Activated B cell treated with CpG ODN at 0.5 μM for 24 hours (primary cell): ENCODE measurements at regions not wholly inside any gene's neighbourhood (a gene's known extent, or its start where the extent isn't known, plus 50 kb on each side); places are given as distances from the start of the nearest gene placed in this dataset.
"Not testable (repeated sequence)": the region's sequence is repeated elsewhere in the genome, so short reads cannot be mapped to it uniquely, and the experiment has no call there.

Experiments
- ATAC-seq: fragments of 200-7000 bp; cut with Tn5 transposase; one replicate; pipeline ENCODE4 v1.10.0; 2021; ENCODE audit warnings: low read depth, mild to moderate bottlenecking, moderate library complexity
- CTCF ChIA-PET: fragments of 350-600 bp; sonication (Branson Sonifier 250); formaldehyde crosslinking; loops from one replicate; lab custom pipeline; 2021; ENCODE audit warnings: antibody characterized with exemption; lab: Charles Lee
- POLR2A ChIA-PET: fragments of 350-600 bp; sonication (Branson Sonifier 250); formaldehyde crosslinking; loops from one replicate; lab custom pipeline; 2021; ENCODE audit warnings: antibody characterized with exemption; lab: Charles Lee
- DNase-seq: peaks from one replicate; pipeline ENCODE4 v3.0.0; 2022
- H3K27ac Mint-ChIP-seq: one replicate; pipeline ENCODE4 v1.8.0; 2020; ENCODE audit warnings: mixed read lengths
- H3K27me3 Mint-ChIP-seq: one replicate; pipeline ENCODE4 v1.8.0; 2021; ENCODE audit warnings: mixed read lengths
- H3K36me3 Mint-ChIP-seq: one replicate; pipeline ENCODE4 v1.8.0; 2021; ENCODE audit warnings: low read depth, mixed read lengths
- H3K4me1 Mint-ChIP-seq: one replicate; pipeline ENCODE4 v1.8.0; 2021; ENCODE audit warnings: mixed read lengths
- H3K4me3 Mint-ChIP-seq: one replicate; pipeline ENCODE4 v1.8.0; 2020; ENCODE audit warnings: mild to moderate bottlenecking, mixed read lengths
- H3K9me3 Mint-ChIP-seq: one replicate; pipeline ENCODE4 v1.8.0; 2020; ENCODE audit warnings: mixed read lengths
- intact Hi-C: fragments of 100-400 bp; cut with micrococcal nuclease; formaldehyde crosslinking; loops from one replicate; pipeline ENCODE4 v1.15.1; 2024
- TF ChIP-seq, protein P1 (sequence below): fragments of 200-600 bp; IDR thresholded peaks from one replicate; pipeline ENCODE4 v1.8.0; 2022; ENCODE audit warnings: antibody characterized with exemption, mild to moderate bottlenecking

DNA sequence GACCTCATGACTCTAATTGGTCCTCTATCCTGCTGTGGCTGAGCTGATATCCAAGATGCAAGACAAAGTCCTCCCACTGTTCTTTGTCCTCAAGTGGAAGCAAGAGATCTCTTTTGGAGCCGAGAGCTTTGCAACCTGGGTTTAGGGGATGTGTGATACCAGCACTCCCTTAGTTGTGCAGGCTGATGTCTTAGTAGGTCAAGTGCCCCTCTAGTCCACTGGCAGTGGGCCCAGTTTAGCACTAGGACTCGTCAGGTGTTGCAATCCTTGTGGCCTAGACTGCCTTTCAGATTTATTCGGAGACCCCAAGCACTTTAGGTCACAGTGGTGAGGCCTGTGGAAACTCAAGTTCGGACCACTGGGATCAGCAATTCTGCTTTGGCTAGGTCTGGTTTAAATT, 64.0 kb downstream of the GPRASP3 start:
- ChIA-PET POLR2A (no interaction called here), CTCF (no interaction called here)
- no peak overlapping the region for H3K4me3 Mint-ChIP-seq
- no peak for DNase-seq
- H3K27ac Mint-ChIP-seq, result no peak overlapping the region
- intact Hi-C loops, result no loop called here
- TF ChIP-seq, protein P1, sequence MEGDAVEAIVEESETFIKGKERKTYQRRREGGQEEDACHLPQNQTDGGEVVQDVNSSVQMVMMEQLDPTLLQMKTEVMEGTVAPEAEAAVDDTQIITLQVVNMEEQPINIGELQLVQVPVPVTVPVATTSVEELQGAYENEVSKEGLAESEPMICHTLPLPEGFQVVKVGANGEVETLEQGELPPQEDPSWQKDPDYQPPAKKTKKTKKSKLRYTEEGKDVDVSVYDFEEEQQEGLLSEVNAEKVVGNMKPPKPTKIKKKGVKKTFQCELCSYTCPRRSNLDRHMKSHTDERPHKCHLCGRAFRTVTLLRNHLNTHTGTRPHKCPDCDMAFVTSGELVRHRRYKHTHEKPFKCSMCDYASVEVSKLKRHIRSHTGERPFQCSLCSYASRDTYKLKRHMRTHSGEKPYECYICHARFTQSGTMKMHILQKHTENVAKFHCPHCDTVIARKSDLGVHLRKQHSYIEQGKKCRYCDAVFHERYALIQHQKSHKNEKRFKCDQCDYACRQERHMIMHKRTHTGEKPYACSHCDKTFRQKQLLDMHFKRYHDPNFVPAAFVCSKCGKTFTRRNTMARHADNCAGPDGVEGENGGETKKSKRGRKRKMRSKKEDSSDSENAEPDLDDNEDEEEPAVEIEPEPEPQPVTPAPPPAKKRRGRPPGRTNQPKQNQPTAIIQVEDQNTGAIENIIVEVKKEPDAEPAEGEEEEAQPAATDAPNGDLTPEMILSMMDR, result no peak
- H3K36me3 Mint-ChIP-seq, result peaks cover 23% of the 10 kb centered on the region
- H3K9me3 Mint-ChIP-seq, result peaks cover 2% of the 10 kb centered on the region
- H3K4me1 Mint-ChIP-seq, result no peaks in the 10 kb centered on the region
- no peaks in the 10 kb centered on the region for H3K27me3 Mint-ChIP-seq
- ATAC-seq, result no peak

DNA sequence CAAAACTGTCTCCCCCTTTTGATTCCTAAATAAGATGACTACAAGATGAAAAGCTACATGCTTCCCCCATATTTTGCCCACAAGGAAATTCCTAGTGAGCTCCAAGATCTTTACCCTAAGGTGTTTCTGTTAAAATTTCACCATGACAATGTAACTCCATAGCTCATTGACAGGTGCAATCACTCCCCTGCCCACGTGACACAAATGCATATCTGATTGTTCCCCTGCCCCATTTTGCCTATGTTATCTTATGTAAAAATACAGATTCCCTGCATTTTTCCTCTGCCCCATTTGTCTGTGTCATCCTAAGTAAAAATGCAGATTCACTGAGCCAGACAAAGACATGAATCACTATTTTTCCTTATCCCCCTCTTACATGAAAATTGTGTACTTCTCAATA, 66.7 kb downstream of the GPRASP3 start:
- ATAC-seq, result no peak
- ChIA-PET POLR2A (no interaction called here), CTCF (no interaction called here)
- Mint-ChIP-seq H3K4me1 (no peaks in the 10 kb centered on the region), H3K27me3 (no peaks in the 10 kb centered on the region), H3K27ac (no peak overlapping the region), H3K4me3 (no peak overlapping the region), H3K36me3 (peaks cover 30% of the 10 kb centered on the region), H3K9me3 (peaks cover 2% of the 10 kb centered on the region)
- DNase-seq, result no peak
- TF ChIP-seq, protein P1, result no peak
- intact Hi-C loops, result no loop called here

DNA sequence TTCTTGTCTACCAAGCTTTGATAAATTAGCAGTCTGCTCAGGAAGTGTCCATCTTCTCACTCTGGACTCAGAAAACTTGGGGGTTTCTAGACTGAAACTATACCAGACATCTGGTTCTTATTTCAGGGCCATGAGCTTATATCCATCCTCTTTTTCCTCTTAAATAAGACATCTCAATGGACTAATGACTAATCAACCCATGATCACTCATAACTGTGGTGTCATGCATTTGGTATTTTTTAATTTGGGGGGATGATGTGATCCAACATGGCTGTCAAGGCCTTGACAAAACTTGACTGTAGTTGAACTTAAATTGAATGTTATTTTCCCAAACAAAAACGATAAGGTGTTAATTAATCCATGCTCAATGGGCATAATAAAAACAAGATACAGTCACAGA, 87.8 kb downstream of the GPRASP3 start:
- Mint-ChIP-seq H3K4me1 (no peaks in the 10 kb centered on the region), H3K9me3 (no peaks in the 10 kb centered on the region), H3K4me3 (no peak overlapping the region), H3K36me3 (peaks cover 2% of the 10 kb centered on the region), H3K27me3 (no peaks in the 10 kb centered on the region), H3K27ac (no peak overlapping the region)
- CTCF ChIA-PET, result no interaction called here
- intact Hi-C loops, result no loop called here
- TF ChIP-seq, protein P1, result no peak
- DNase-seq (no peak), ATAC-seq (no peak)
- POLR2A ChIA-PET, result no interaction called here

DNA sequence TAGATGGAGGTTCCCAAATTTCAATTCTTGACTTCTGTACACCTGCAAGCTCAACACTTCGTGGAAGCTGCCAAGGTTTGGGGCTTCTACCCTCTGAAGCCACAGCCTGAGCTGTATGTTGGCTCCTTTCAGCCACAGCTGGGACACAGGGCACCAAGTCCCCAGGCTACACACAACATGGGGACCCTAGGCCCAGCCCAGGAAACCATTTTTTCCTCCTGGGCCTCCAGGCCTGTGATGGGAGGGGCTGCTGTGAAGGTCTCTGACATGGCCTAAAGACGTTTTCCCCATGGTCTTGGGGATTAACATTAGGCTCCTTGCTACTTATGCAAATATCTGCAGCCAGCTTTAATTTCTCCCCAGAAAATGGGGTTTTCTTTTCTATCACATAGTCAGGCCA, 97.7 kb downstream of the GPRASP3 start:
- intact Hi-C loops, DNase-seq, H3K4me1 Mint-ChIP-seq, CTCF ChIA-PET, POLR2A ChIA-PET, H3K9me3 Mint-ChIP-seq, H3K4me3 Mint-ChIP-seq, ATAC-seq, H3K27me3 Mint-ChIP-seq, H3K27ac Mint-ChIP-seq: not testable (repeated sequence)
- peaks cover 43% of the 10 kb centered on the region for H3K36me3 Mint-ChIP-seq

DNA sequence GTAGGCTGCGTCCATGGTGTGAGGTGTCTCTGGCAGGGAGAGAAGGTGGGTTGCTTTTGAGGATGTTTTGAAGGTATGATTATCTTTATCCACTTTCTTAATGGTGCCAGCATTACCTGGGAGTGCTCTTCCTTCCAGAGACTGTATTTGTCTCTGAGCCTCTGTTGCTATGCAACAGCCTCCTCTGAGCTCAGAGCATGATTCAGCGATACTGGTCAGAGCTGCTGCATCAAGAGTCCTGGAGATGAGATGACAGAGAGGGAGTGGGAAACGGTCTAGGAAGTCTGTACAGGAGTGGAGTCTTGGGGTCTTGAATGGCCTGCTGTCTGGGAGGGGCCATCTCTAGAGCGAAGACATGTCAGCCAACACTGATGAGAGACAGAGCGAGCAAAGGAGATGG, 104.4 kb upstream of the RAB40AL start:
- Mint-ChIP-seq H3K9me3 (no peaks in the 10 kb centered on the region), H3K4me3 (no peak overlapping the region), H3K36me3 (peaks cover 18% of the 10 kb centered on the region), H3K4me1 (no peaks in the 10 kb centered on the region), H3K27ac (no peak overlapping the region), H3K27me3 (no peaks in the 10 kb centered on the region)
- DNase-seq (no peak), ATAC-seq (no peak)
- ChIA-PET CTCF (interaction anchor here (1.2 kb wide), 1 partner anchor 31 kb away, joined by 3 read pairs; no protein-coding TSS in a partner anchor), POLR2A (no interaction called here)
- TF ChIP-seq, protein P1, result no peak
- intact Hi-C loops, result no loop called here

DNA sequence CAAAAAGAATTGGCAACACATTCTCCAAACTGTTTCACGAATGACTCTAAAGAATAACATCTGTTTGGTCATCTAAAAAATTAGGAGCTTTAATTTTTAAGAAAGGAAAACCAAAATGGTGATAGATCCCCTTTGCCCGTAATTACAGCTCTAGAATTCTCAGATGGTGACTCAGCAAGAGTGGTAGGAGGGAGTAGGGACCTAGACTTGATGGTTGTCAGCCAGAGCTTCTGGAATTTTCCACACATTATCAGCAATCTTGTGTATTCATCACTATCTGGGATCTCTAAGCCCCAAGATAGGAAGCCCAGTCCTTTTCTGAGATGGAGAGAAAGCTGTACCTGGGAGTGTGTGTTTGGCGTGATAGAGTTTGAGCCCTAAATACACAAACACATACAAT, 103.9 kb upstream of the RAB40AL start:
- CTCF ChIA-PET, result interaction anchor here (1.2 kb wide), 1 partner anchor 31 kb away, joined by 3 read pairs; no protein-coding TSS in a partner anchor
- no peaks in the 10 kb centered on the region for H3K9me3 Mint-ChIP-seq
- DNase-seq (no peak), ATAC-seq (no peak)
- POLR2A ChIA-PET, result no interaction called here
- no peak overlapping the region for H3K27ac Mint-ChIP-seq
- H3K36me3 Mint-ChIP-seq, result peaks cover 20% of the 10 kb centered on the region
- no peak overlapping the region for H3K4me3 Mint-ChIP-seq
- H3K4me1 Mint-ChIP-seq, result no peaks in the 10 kb centered on the region
- H3K27me3 Mint-ChIP-seq, result no peaks in the 10 kb centered on the region
- TF ChIP-seq, protein P1, result no peak
- intact Hi-C loops, result no loop called here
